K562 (cell line): ENCODE measurements at regions not wholly inside any gene's neighbourhood (a gene's known extent, or its start where the extent isn't known, plus 50 kb on each side); places are given as distances from the start of the nearest gene placed in this dataset.

ENCODE experiments used
- ATAC-seq: fragments of 200-7000 bp; cut with Tn5 transposase; 3 replicates; pipeline ENCODE4 v1.9.1; 2020; ENCODE audit warnings: moderate library complexity
- BruUV-seq: library from RNA; stranded (reverse); fragments of 400-500 nt; replicated peaks from 2 replicates; lab custom pipeline; 2021; lab: Mats Ljungman, UMichigan
- CTCF ChIA-PET: fragments of 300-600 bp; formaldehyde crosslinking; extraction: SDS; loops from one replicate; lab custom pipeline; 2021; ENCODE audit warnings: low intra/inter-chr PET ratio; lab: Yijun Ruan, JAX
- POLR2A ChIA-PET: fragments of 300-600, 350-650 bp; sonication (Branson Sonifier 250); formaldehyde crosslinking; extraction: SDS; loops from one replicate; lab custom pipeline; 2021; ENCODE audit warnings: antibody characterized with exemption, inconsistent platforms; lab: Yijun Ruan, JAX
- DNase-seq, 4 experiments: peaks; one replicate each; pipeline versions ENCODE4 v3.0.0 to v3.0.0-alpha.2; 2011 to 2018; ENCODE audit warnings: low spot score in 3 of 4, mixed read lengths in 3 of 4; ENCODE audit errors: extremely low read depth in 1 of 4
- FAIRE-seq: peaks from 2 replicates; lab custom pipeline; 2011; peaks lifted over from hg19 to GRCh38; lab: Jason Lieb, UNC
- H2AFZ ChIP-seq: 2 replicates; pipeline ENCODE4 v1.6.0; 2011; ENCODE audit warnings: low read depth, low read length, control low read depth, inconsistent platforms
- H3K27ac ChIP-seq: fragments of 200-600 bp; 3 replicates; pipeline ENCODE4 v1.8.0; 2011; ENCODE audit warnings: low read depth, mild to moderate bottlenecking, control low read depth, inconsistent platforms, low read length, moderate library complexity, mixed read lengths; ENCODE audit errors: extremely low read depth
- H3K27me3 ChIP-seq, 2 experiments: fragments of 300-600 bp in 1 of 2; 2 replicates in 1 of 2; 3 replicates in 1 of 2; pipeline versions ENCODE4 v1.6.0 to v1.8.0; 2011; ENCODE audit warnings: inconsistent platforms in 2 of 2, low read length in 2 of 2, mild to moderate bottlenecking in 1 of 2, mixed read lengths in 1 of 2, moderate library complexity in 1 of 2; ENCODE audit not compliant: control insufficient read depth in 2 of 2, insufficient read depth in 2 of 2
- H3K36me3 ChIP-seq: fragments of 300-600 bp; 3 replicates; pipeline ENCODE4 v1.8.0; 2011; ENCODE audit warnings: mild to moderate bottlenecking, low read length, inconsistent platforms; ENCODE audit not compliant: control insufficient read depth, insufficient read depth
- H3K4me1 ChIP-seq, 2 experiments: fragments of 200-600 bp in 1 of 2; replicated peaks in 1 of 2; 2 replicates in 1 of 2; 3 replicates in 1 of 2; pipeline versions ENCODE4 v1.5.1 to v1.8.0; 2011; ENCODE audit warnings: inconsistent platforms in 2 of 2, low read length in 2 of 2, mild to moderate bottlenecking in 1 of 2, mixed read lengths in 1 of 2, moderate library complexity in 1 of 2; ENCODE audit not compliant: control insufficient read depth in 2 of 2, insufficient read depth in 2 of 2
- H3K4me2 ChIP-seq: 2 replicates; pipeline ENCODE4 v1.6.1; 2011; ENCODE audit warnings: low read length, control low read depth, inconsistent platforms, mixed read lengths; ENCODE audit not compliant: insufficient read depth
- H3K4me3 ChIP-seq: fragments of 200-600 bp; sonication (generic), shearing (Covaris generic); 2 replicates; pipeline ENCODE4 v1.5.1; 2016; ENCODE audit warnings: control low read depth, inconsistent platforms
- H3K79me2 ChIP-seq: fragments of 200-600 bp; 3 replicates; pipeline ENCODE4 v1.8.0; 2011; ENCODE audit warnings: low read length, inconsistent platforms; ENCODE audit not compliant: control insufficient read depth, insufficient read depth
- H3K9ac ChIP-seq, 2 experiments: 2 replicates each; pipeline versions ENCODE4 v1.6.0 to v1.6.1; 2011; ENCODE audit warnings: low read depth in 2 of 2, low read length in 2 of 2, control low read depth in 1 of 2, inconsistent platforms in 1 of 2, mild to moderate bottlenecking in 1 of 2, mixed read lengths in 1 of 2; ENCODE audit not compliant: insufficient read depth in 1 of 2
- H3K9me1 ChIP-seq: one replicate; pipeline ENCODE4 v1.6.0; 2011; ENCODE audit warnings: inconsistent platforms, mild to moderate bottlenecking, low read length, moderate library complexity; ENCODE audit not compliant: control insufficient read depth, insufficient read depth
- H3K9me3 ChIP-seq: replicated peaks from 2 replicates; pipeline ENCODE4 v1.5.1; 2011; ENCODE audit warnings: low read depth, low read length, inconsistent platforms; ENCODE audit not compliant: control insufficient read depth, insufficient read depth
- H4K20me1 ChIP-seq: replicated peaks from 2 replicates; pipeline ENCODE4 v1.6.1; 2011; ENCODE audit warnings: low read length, inconsistent platforms, mixed read lengths; ENCODE audit not compliant: control insufficient read depth, insufficient read depth
- BCL6 ChIP-seq: fragments of 250-450 bp; sonication (Bioruptor Pico); IDR thresholded peaks from 2 replicates; pipeline ENCODE4 v1.4.0; 2020
- COPS2 ChIP-seq: fragments of 450-650 bp; conservative IDR thresholded peaks from 2 replicates; pipeline ENCODE4 v1.6.1; 2016; ENCODE audit warnings: mild to moderate bottlenecking, moderate library complexity
- GTF2F1 ChIP-seq: IDR thresholded peaks from 2 replicates; pipeline ENCODE4 v1.6.1; 2011; ENCODE audit warnings: low read depth, low read length, improper control_type of control experiment
- HIVEP1 ChIP-seq: fragments of 250-450 bp; sonication (Bioruptor Pico); IDR thresholded peaks from 2 replicates; pipeline ENCODE4 v1.4.0; 2020; ENCODE audit warnings: mild to moderate bottlenecking
- NFATC3 ChIP-seq: fragments of 450-650 bp; IDR thresholded peaks from 2 replicates; pipeline ENCODE4 v1.6.1; 2017; ENCODE audit warnings: mild to moderate bottlenecking
- TCF7 ChIP-seq: sonication (generic); IDR thresholded peaks from 2 replicates; pipeline ENCODE4 v1.6.1; 2016; ENCODE audit warnings: antibody characterized with exemption, borderline replicate concordance
- TFAM ChIP-seq: fragments of 250-450 bp; sonication (Bioruptor Pico); conservative IDR thresholded peaks from 2 replicates; pipeline ENCODE4 v1.5.0; 2021; ENCODE audit warnings: mild to moderate bottlenecking, moderate library complexity
- TSHZ1 ChIP-seq: fragments of 250-450 bp; sonication (Bioruptor Pico); IDR thresholded peaks from 2 replicates; pipeline ENCODE4 v1.4.0; 2020; ENCODE audit warnings: mild to moderate bottlenecking, moderate library complexity
- VEZF1 ChIP-seq: fragments of 200-800 bp; sonication (Bioruptor generic); IDR thresholded peaks from 2 replicates; pipeline ENCODE4 v1.6.1; 2017; ENCODE audit warnings: missing genetic modification characterization, missing compliant biosample characterization
- ZC3H4 ChIP-seq: sonication (generic); formaldehyde crosslinking; IDR thresholded peaks from 2 replicates; pipeline ENCODE4 v1.9.0; 2021; ENCODE audit warnings: missing genetic modification reagents, borderline replicate concordance
- ZNF24 ChIP-seq: fragments of 450-650 bp; IDR thresholded peaks from 2 replicates; pipeline ENCODE4 v1.6.1; 2016
- ZNF445 ChIP-seq: fragments of 250-450 bp; sonication (Bioruptor Pico); IDR thresholded peaks from 2 replicates; pipeline ENCODE4 v1.4.0; 2020; ENCODE audit warnings: low read depth, mild to moderate bottlenecking, moderate library complexity
- WGBS: fragments of 100-300 bp; shearing (Covaris generic); methylation state at CpG from one replicate; pipeline ENCODE4 v1.1.6; 2016; ENCODE audit warnings: low coverage, mixed read lengths; ENCODE audit not compliant: insufficient coverage; ENCODE audit errors: missing lambda C conversion rate; 5-methylcytosine and 5-hydroxymethylcytosine counted together
- in situ Hi-C: fragments of 300-500 bp; cut with MboI; formaldehyde crosslinking; loops from 4 replicates; pipeline ENCODE4 v1.15.0; 2018; ENCODE audit warnings: inconsistent platforms, mixed read lengths
- intact Hi-C: fragments of 100-400 bp; cut with micrococcal nuclease; formaldehyde crosslinking; loops from 2 replicates; pipeline ENCODE4 v1.14.2; 2022
- TF ChIP-seq, protein P1 (sequence below): conservative IDR thresholded peaks from 2 replicates; pipeline ENCODE4 v1.6.1; 2011; ENCODE audit warnings: low read depth, mild to moderate bottlenecking, low read length; ENCODE audit not compliant: control insufficient read depth
- TF ChIP-seq, protein P2 (sequence below): fragments of 150-350 bp; conservative IDR thresholded peaks from 2 replicates; pipeline ENCODE4 v1.6.1; 2014; ENCODE audit warnings: low read length

- TF ChIP-seq VEZF1 (CRISPR knock-in tag) (no peak), TFAM (CRISPR knock-in tag) (no peak), GTF2F1 (no peak), TSHZ1 (CRISPR knock-in tag) (no peak)
These were observed 703.0 kb downstream of the PCDH18 start (continued) for GRCh38 chr4:136829280-136829679.

DNA sequence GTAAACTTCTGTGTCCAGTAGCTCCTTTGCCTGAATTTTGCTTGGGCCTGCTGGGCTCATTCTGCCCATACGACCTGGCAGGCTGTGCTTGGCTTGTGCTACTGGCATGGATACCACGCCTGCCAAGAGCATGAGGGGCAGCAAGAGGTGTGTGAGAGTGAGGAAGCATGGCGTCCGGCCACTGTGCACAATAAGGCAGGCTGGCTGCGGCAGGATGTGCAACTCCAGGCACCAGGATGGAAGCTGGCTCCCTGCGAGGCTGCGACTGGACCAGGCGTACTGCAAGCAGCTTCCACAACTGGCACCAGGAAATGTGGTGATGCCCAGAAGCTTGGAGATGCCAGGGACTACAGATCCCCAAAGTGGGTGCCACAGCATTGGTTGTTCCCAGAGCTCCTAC is 709.3 kb downstream of the PCDH18 start:
- no peaks in the 10 kb centered on the region for H3K9me3 ChIP-seq
- FAIRE-seq = no peak
- H3K27me3 ChIP-seq = no peaks in the 10 kb centered on the region
- DNase-seq = no peak
- intact Hi-C loops (no loop called here), in situ Hi-C loops (no loop called here)
- H3K9ac ChIP-seq = no peak overlapping the region
- H4K20me1 ChIP-seq = no peaks in the 10 kb centered on the region
- H3K36me3 ChIP-seq = no peaks in the 10 kb centered on the region
- no peak for ATAC-seq
- 3% methylated on average over 8 of the region's 8 CpGs for WGBS
- no peak overlapping the region for H3K4me2 ChIP-seq
- H2AFZ ChIP-seq = no peak overlapping the region
- no peaks in the 10 kb centered on the region for H3K9me1 ChIP-seq
- ChIA-PET CTCF (no interaction called here), POLR2A (interaction anchor here (0.6 to 0.7 kb wide), 2 partner anchors 11 to 53 kb away, joined by 4 to 5 read pairs; no protein-coding TSS in a partner anchor)
- H3K79me2 ChIP-seq = no peaks in the 10 kb centered on the region
- BruUV-seq = no TSS peak
- no peak overlapping the region for H3K4me3 ChIP-seq
- H3K4me1 ChIP-seq = no peaks in the 10 kb centered on the region
- H3K27ac ChIP-seq = no peak overlapping the region
- TF ChIP-seq, protein P1, sequence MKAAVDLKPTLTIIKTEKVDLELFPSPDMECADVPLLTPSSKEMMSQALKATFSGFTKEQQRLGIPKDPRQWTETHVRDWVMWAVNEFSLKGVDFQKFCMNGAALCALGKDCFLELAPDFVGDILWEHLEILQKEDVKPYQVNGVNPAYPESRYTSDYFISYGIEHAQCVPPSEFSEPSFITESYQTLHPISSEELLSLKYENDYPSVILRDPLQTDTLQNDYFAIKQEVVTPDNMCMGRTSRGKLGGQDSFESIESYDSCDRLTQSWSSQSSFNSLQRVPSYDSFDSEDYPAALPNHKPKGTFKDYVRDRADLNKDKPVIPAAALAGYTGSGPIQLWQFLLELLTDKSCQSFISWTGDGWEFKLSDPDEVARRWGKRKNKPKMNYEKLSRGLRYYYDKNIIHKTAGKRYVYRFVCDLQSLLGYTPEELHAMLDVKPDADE = no peak
- TF ChIP-seq ZNF445 (CRISPR knock-in tag) (no peak), BCL6 (CRISPR knock-in tag) (no peak), COPS2 (no peak), TCF7 (no peak), ZC3H4 (CRISPR knock-in tag) (no peak), ZNF24 (no peak), HIVEP1 (no peak), NFATC3 (no peak)
- TF ChIP-seq, protein P2, sequence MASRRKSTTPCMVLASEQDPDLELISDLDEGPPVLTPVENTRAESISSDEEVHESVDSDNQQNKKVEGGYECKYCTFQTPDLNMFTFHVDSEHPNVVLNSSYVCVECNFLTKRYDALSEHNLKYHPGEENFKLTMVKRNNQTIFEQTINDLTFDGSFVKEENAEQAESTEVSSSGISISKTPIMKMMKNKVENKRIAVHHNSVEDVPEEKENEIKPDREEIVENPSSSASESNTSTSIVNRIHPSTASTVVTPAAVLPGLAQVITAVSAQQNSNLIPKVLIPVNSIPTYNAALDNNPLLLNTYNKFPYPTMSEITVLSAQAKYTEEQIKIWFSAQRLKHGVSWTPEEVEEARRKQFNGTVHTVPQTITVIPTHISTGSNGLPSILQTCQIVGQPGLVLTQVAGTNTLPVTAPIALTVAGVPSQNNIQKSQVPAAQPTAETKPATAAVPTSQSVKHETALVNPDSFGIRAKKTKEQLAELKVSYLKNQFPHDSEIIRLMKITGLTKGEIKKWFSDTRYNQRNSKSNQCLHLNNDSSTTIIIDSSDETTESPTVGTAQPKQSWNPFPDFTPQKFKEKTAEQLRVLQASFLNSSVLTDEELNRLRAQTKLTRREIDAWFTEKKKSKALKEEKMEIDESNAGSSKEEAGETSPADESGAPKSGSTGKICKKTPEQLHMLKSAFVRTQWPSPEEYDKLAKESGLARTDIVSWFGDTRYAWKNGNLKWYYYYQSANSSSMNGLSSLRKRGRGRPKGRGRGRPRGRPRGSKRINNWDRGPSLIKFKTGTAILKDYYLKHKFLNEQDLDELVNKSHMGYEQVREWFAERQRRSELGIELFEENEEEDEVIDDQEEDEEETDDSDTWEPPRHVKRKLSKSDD = no peak
